Testis (tissue), 2 donors: ENCODE measurements at regions not wholly inside any gene's neighbourhood (a gene's known extent, or its start where the extent isn't known, plus 50 kb on each side); places are given as distances from the start of the nearest gene placed in this dataset.

Source experiments
- DNase-seq: peaks from one replicate; pipeline ENCODE4 v3.0.0-alpha.2; 2019
- H3K27ac ChIP-seq, 2 donors: fragments of 200-600 bp; sonication (generic); one replicate each; pipeline ENCODE4 v1.5.1; 2019
- H3K27me3 ChIP-seq: fragments of 200-600 bp; sonication (generic); one replicate; pipeline ENCODE4 v1.5.1; 2019
- H3K36me3 ChIP-seq: fragments of 200-600 bp; sonication (generic); one replicate; pipeline ENCODE4 v1.5.1; 2017; ENCODE audit warnings: low read depth; ENCODE audit errors: missing control alignments
- H3K4me1 ChIP-seq: fragments of 200-600 bp; sonication (generic); one replicate; pipeline ENCODE4 v1.5.1; 2019
- H3K4me3 ChIP-seq, 2 donors: fragments of 200-600 bp; sonication (generic); one replicate each; pipeline ENCODE4 v1.5.1; 2017 to 2019
- H3K9me3 ChIP-seq: fragments of 200-600 bp; sonication (generic); one replicate; pipeline ENCODE4 v1.5.1; 2017
- CTCF ChIP-seq, 3 experiments: fragments of 450-650 bp in 2 of 3; fragments of 200-600 bp in 1 of 3; sonication (generic) in 1 of 3; IDR thresholded peaks; one replicate each; pipeline ENCODE4 v1.5.1; 2016 to 2019; ENCODE audit warnings: antibody characterized with exemption in 3 of 3, mild to moderate bottlenecking in 2 of 3, moderate library complexity in 1 of 3
- POLR2A ChIP-seq: fragments of 450-650 bp; IDR thresholded peaks from one replicate; pipeline ENCODE4 v1.6.1; 2017; ENCODE audit warnings: antibody characterized with exemption, mild to moderate bottlenecking, moderate library complexity
- WGBS, 2 donors: methylation state at CpG; one replicate each; pipeline ENCODE4 v1.1.5; 2018; 5-methylcytosine and 5-hydroxymethylcytosine counted together
- intact Hi-C: fragments of 100-400 bp; cut with DNase I; formaldehyde crosslinking; loops from one replicate; pipeline ENCODE4 v1.15.1; 2023; ENCODE audit warnings: low total_unique reads

- no peaks in the 10 kb centered on the region for H3K4me1 ChIP-seq
- intact Hi-C loops, result no loop called here
- TF ChIP-seq POLR2A (no peak), CTCF (IDR thresholded peaks at IDR 0.05) (no peak)
- H3K27me3 ChIP-seq, result no peaks in the 10 kb centered on the region
- WGBS, 2 donors, result 53 to 69% methylated on average over 9 of the region's 9 CpGs
- H3K9me3 ChIP-seq, result no peaks in the 10 kb centered on the region
- H3K4me3 ChIP-seq, result no peak overlapping the region
- no peak overlapping the region for H3K27ac ChIP-seq
- H3K36me3 ChIP-seq, result no peaks in the 10 kb centered on the region
- peak; percentile 18 for DNase-seq
Measured at GRCh38 chr9:38200431-38200830, 131.4 kb upstream of the SHB start.

- no peak for TF ChIP-seq CTCF (IDR thresholded peaks at IDR 0.05)
- TF ChIP-seq POLR2A, result no peak
- DNase-seq, result no peak
- Histone ChIP-seq H3K9me3 (no peaks in the 10 kb centered on the region), H3K36me3 (no peaks in the 10 kb centered on the region), H3K4me1 (no peaks in the 10 kb centered on the region), H3K27ac (no peak overlapping the region), H3K4me3 (no peak overlapping the region), H3K27me3 (no peaks in the 10 kb centered on the region)
- WGBS, 2 donors, result 94 to 98% methylated on average over 6 of the region's 6 CpGs
- intact Hi-C loops, result no loop called here
Measured at GRCh38 chr9:38198140-38198539, 129.1 kb upstream of the SHB start.

- WGBS, 2 donors, result 66 to 70% methylated on average over 3 of the region's 3 CpGs
- Histone ChIP-seq H3K9me3 (no peaks in the 10 kb centered on the region), H3K4me3 (no peak overlapping the region), H3K36me3 (no peaks in the 10 kb centered on the region), H3K27me3 (no peaks in the 10 kb centered on the region), H3K27ac (no peak overlapping the region), H3K4me1 (no peaks in the 10 kb centered on the region)
- no peak for TF ChIP-seq POLR2A
- no peak for TF ChIP-seq CTCF (IDR thresholded peaks at IDR 0.05)
- DNase-seq, result no peak
- intact Hi-C loops, result no loop called here
Measured at GRCh38 chr9:38196714-38197113, 127.7 kb upstream of the SHB start.

DNA sequence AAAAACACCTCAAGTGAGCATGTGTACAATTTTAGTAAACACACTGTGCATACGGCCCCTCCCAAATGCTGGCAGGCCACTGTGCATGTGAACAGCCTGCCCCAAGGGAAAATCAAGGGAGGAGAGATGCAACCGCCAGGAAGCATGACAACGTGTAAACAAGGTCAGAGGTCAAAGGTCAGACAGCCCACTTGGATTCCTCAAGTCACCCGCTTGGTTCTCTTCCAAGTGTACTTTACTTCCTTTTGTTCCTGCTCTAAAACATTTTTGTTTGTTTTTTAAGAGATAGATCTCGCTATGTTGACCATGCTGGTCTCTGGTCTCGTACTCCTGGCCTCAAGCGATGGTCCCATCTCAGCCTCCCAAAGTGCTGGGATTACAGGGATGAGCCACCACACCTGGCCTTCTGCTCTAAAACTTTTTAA lies 126.7 kb upstream of the SHB start:
- Histone ChIP-seq H3K27me3 (no peaks in the 10 kb centered on the region), H3K9me3 (no peaks in the 10 kb centered on the region), H3K27ac (no peak overlapping the region), H3K4me3 (no peak overlapping the region), H3K36me3 (no peaks in the 10 kb centered on the region), H3K4me1 (no peaks in the 10 kb centered on the region)
- 61 to 67% methylated on average over 7 of the region's 7 CpGs for WGBS, 2 donors
- TF ChIP-seq POLR2A (no peak), CTCF (IDR thresholded peaks at IDR 0.05) (no peak)
- intact Hi-C loops, result no loop called here
- DNase-seq, result no peak

GRCh38 chr9:38194870-38195269 lies 125.8 kb upstream of the SHB start:
- no peaks in the 10 kb centered on the region for H3K36me3 ChIP-seq
- intact Hi-C loops, result no loop called here
- no peak overlapping the region for H3K4me3 ChIP-seq
- no peaks in the 10 kb centered on the region for H3K27me3 ChIP-seq
- TF ChIP-seq POLR2A (no peak), CTCF (IDR thresholded peaks at IDR 0.05) (no peak)
- no peak for DNase-seq
- no peaks in the 10 kb centered on the region for H3K9me3 ChIP-seq
- H3K27ac ChIP-seq, result no peak overlapping the region
- 78 to 84% methylated on average over 4 of the region's 4 CpGs for WGBS, 2 donors
- no peaks in the 10 kb centered on the region for H3K4me1 ChIP-seq
